HG03378 (cell line): ENCODE measurements at regions not wholly inside any gene's neighbourhood (a gene's known extent, or its start where the extent isn't known, plus 50 kb on each side); places are given as distances from the start of the nearest gene placed in this dataset.
A peak's percentile ranks its signal among the peaks of the same experiment; 100 is the strongest.

Source experiments
- ATAC-seq: cut with Tn5 transposase; IDR thresholded peaks from one replicate; pipeline ENCODE4 v1.9.1; 2021; ENCODE audit warnings: mild to moderate bottlenecking, moderate library complexity; ENCODE audit not compliant: unreplicated experiment

DNA sequence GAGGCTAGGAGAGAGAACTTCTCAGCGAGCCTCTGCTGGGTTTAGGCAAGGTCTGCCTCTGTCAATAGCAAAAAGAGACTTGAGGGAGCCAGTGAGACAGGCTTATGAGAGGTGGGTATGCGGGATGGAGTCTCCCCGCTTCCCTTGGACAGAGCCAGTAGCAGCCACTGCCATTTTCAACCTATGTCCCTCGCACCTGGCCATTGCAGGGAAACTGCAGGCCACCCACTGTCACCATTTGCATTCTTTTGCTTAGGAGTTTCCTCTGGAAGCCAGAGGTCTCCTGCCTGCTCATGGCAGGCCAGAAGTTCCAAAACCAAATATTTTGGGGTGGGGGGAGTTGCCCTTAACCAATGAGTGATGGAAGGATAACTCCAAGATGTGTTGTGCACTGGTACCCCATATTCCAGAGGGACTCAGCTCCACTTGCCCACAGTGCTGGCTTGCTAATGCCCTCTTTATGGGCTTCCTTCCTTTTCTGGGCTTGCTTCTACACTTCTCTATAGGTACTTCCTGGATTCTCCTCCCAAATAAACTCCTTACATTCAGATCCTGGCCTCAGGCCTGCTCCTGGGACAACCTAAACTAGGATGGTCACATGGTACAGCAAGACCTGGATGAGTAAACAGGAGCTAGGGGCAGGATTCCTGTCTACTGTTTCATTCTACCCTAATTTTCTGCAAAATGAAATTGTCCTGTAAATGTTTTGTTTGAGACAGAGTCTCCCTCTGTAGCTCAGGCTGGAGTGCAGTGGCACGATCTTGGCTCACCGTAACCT lies 108.9 kb upstream of the PROK2 start:
- no peak for ATAC-seq

DNA sequence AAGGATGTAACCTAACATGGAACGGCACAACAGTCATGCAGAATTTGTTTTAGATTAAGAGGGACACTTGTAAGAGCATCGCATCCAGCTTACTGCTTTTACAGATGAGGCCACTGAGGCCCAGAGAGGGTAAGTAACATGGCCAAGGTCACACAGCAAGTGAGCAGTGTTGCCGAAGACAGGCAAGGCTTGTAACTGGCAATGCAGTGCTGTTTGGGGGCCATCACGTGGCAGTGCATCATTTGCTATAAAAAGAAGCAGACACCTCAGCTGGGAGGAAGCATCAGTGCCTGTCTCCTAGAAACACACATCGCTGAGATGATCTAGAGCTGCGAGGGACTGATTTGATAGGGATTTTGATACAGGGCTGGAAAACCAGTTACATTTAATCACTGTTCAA lies 108.2 kb upstream of the PROK2 start:
- ATAC-seq = no peak

DNA sequence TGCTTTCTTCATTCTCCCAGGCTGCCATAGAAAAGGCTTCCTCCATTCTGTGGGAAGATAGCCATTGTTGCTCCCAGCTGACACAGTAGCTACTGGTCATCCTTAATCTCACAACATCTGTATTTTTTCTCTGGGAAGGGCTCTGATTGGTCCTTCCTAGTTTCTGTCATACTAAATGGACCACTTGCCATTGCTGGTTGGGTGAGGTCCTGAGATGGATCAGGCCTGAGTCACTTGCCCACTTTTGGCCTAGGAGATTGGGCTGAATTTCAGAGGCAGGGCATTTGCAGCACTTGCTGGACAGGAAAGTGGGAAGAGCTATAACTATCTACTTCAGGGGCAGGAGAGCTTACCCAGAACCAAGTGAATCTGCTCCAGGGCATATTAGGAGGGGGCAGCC lies 106.5 kb upstream of the PROK2 start:
- no peak for ATAC-seq

DNA sequence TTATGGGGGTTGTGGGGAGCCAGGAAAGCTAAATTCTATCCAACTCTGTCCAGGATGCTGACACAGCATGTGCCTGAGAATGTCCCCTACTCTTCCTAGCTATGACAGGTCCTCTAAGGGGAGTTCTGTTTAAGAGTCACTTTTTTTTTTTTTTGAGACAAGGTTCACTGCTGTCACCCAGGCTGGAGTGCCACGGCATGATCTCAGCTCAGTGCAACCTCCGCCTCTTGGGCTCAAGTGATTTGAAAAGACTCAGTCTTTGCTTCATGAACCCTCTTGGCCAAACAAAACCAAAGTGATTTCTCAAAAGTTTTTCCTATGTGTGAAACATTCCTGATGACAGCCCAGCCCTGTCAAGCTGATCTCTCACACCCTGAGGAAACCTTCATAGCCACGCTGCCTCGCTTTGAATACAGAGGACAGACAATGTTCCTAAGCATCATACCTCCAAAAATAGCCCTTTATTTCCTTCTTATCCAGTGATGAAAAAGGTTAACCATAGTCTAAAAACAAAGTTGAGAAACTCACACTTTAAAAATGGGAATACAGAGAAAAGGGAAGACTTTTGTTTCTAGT lies 105.5 kb upstream of the PROK2 start:
- no peak for ATAC-seq

DNA sequence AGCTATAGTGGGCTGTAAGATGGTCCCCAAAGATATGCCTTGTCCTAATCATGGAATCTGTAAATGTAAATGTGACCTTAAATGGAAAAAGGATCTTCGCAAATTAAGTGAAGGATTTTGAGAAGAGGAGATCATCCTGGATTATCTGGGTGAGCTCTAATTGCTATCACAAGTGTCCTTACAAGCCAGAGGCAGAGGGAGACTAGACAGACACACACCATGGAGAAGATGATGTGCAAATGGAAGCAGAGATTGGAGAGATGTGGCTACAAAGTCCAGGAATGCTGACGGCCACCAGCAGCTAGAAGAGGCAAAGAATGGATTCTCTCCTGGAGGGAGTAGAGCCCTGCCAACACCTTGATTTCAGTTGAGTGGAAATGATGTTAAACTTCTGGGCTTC lies 102.3 kb upstream of the PROK2 start:
- no peak for ATAC-seq

DNA sequence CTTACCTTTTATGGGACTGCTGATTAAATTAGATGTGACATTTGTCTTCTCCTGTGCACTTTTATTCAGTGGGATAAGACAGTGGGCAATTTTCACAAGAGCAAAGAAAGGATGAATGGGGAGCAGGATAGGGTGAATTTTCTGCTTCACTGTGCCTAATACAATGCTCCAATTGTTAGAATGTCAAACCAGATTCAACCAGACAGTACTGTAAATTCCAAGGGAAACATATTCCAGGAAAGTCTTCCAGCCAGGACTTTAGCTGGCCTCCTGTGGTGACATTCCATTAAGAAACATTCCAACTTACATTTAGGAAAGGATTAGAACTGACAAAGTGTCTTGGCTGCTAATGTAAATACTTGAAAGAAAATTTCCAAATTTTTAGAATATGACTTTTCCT lies 100.1 kb upstream of the PROK2 start:
- no peak for ATAC-seq

DNA sequence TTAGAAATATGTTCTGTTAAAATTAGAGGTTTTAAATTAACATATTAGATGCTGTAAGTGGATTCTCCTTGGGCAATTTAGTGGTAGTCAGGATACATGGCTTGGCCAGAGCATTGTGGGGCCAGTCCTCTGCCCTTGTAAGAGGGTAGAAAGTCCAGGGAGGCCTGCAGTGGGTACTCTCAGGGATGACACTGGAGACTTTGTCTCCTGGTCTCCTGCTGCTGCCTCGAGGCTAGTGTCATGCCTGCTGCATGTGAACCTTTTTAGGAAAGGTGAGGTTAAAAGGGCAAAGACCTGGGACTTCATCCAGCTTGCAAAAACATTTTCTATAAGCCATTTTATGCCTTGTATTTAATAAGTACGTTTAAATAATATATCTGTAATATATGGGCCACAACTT lies 96.8 kb upstream of the PROK2 start:
- no peak for ATAC-seq

DNA sequence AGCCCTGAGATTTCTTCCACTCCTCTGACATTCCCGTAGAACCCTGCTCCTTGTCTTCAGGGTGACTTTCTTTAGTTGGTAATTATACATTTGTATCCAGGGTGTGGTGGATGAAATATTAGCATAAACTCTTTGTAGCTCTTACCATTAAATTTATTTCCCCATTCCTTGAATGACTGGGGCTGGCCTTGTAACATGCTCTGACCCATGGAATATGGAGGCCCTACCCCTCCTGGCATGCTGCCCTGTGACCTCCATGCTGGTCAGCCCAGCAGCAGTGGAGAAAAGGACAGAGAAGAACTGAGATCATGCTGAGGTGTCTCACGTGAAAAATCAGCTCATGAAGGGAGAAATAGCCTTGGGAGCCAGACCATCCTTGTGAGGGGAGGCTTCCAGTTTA lies 96.1 kb upstream of the PROK2 start:
- ATAC-seq = no peak

DNA sequence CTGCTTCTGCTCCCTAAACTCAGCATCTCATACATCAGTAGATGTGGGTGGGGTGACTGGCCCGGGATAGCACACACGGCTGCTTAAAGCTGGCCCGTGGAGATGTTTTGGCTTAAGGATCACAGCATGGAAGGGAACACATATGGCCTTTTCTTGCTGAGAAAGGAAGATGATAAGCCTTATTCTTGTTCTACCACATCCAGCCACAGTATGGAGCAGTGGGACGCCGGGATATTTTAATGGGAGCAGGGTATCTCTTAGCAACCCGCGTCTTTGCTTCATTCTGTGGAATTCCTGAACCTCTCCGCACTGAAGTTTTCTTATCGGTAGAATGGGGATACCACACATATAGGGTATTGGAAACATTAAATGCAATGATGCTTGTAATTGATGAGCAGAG lies 94.1 kb upstream of the PROK2 start:
- no peak for ATAC-seq

DNA sequence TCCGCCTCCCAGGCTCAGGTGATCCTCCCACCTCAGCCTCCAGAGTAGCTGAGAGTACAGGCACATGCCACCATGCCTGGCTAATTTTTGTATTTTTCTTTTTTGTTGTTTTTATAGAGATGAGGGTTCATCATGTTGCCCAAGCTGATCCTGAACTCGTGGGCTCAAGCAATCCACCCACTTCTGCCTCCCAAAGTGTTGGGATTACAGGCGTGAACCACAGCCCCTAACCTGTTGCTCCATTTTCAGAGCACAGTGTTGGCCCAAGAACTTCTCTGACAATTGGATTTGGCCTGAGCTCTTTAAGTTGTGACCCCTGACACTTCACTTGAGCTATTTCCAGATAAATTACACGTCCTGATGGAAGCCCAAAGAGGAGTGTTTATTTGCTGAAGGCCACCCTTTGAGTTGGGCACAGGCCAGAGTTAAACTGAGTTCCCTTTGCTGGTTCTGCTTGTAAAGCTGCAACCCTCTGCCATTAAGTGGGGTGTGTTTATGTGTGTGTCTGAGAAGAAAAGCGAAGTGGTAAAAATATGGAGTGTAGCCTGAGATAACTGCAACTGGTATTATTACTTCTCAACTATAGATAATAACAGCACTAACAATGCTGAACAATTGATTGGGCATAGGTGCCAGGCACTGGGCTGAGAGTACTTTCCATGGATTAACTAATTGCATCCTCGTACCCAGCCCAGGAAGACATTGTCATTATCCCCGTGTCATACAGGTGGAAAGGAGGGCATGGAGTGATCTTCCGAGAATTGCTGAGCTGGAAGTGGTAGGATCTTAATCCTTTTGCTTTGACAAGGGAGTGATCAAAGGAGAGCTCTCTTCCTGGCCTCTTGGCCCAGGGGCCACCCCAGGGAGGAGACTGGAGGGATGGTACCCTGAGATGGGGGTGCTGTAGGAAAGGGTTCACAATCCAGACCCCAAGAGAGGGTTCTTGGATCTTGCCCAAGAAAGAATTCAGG lies 91.5 kb upstream of the PROK2 start:
- no peak for ATAC-seq

DNA sequence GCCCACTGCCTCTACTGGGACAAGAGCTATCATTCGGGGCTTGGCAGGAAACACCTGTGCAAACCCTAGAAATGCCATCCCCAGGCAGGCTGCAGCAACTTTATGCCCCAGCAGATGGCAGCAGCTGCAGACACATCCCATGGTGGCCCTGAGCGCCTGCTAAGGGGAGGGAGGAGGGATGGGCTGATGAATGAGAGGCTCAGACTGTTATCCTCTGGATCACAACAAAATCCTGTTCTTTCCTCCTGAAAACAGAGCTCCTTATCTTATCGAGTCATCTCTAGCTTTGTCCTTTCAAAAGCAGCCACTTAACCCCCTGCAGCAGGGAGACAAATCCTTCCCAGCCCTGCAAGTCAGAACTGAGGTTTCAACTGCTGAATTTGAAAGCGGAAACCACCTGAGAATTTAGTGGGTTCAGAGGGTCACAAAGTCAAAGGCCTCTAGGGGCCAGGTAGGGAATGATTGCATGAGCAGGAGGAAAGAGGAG lies 90.6 kb upstream of the PROK2 start:
- peak; percentile 83 for ATAC-seq

DNA sequence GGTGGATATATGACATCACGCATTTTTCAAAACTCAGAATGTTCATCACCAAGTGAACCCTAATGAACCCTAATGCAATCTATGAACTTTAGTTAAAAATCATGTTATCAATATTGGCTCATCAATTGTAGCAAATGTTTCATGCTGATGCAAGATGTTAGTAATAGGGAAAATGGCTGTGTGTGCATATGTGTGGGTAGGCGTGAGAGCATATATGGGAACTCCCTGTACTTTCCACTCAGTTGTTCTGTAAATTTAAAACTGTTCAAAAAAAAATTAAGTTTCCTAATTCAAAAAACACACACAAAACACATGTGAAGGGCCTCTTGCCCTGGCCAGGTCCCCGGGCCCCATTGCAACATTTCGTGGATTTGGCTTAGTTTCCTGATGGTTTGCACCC lies 89.7 kb upstream of the PROK2 start:
- ATAC-seq = peak; percentile 36

DNA sequence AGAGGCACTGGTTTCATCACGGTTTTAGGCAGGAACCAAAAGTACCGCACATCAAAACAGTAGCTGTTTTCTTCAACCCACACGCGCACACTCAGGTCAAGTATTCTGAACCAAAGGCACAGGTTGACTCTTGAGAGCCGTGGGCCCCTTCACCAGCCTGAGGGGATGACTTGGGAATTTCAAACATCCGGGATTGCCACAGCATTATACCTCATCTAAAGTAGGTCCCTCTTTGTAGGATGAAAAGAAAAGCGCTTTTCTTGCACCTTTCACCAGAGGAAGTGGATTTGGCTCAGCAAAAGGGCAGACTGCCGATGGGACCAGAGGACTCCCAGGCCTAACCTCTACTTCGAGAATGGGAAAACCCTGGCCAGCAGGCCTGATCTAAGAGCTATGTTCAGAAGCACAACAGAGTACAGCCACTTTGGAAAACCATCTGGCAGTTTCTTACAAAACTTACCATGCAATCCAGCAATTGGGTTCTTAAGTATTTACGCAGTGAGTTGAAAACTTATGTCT lies 88.2 kb upstream of the PROK2 start:
- no peak for ATAC-seq

DNA sequence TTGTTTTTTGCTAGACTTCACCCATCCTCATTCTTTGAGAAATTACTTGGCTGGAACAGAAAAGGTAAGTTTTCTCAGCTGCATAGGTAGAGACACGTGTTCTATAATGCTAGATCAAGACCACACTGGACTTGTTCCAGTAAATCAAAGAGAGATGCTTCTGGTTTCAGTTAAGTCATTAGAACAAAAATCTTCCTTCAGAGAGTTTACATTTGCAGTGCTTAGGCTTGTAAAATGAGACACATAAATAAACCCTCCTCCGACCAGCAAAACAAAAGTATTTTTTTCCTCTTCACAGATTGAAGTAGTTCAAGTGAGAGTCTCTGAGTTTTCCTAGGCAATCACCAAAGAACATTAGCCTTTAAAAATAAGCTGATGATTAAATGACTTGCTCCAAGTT lies 87.3 kb upstream of the PROK2 start:
- ATAC-seq = no peak

DNA sequence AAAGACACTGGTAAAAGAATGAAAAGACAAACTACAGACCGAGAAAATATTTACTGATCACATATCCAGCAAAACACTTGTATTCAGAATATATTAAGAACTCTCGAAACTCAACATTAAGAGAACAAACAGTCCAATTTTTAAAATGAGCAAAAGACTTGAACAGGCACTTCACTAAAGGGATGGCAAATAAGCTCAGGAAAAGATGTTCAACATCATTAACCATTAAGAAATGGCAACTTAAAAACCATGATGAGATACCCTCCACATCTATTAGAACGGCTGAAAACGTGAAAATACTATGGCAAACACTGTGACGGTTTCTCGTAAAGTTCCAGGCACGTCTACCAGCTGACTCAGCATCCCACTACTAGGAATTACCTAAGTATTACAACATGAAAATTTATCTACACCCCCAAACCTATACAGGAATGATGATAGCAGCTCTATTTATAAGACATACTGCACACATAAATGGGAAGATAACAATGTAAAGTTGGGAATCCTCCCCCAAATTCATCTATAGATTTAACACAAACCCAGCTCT lies 86.1 kb upstream of the PROK2 start:
- ATAC-seq = no peak

DNA sequence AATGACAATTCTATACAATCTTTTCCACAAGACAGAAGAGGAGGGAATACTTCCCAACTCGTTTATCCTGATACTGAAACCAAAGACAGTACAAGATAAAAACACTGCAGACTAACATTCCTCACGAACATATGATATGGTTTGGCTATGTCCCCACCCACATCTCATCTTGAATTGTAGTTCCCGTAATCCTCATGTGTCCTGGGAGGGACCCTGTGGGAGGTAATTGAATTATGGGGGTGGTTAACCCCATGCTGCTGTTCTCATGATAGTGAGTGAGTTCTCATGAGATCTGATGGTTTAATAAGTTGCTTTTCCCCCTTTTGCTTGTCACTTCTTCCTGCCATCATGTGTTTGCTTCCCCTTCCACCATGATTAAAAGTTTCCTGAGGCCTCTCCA lies 83.9 kb upstream of the PROK2 start:
- ATAC-seq = no peak

DNA sequence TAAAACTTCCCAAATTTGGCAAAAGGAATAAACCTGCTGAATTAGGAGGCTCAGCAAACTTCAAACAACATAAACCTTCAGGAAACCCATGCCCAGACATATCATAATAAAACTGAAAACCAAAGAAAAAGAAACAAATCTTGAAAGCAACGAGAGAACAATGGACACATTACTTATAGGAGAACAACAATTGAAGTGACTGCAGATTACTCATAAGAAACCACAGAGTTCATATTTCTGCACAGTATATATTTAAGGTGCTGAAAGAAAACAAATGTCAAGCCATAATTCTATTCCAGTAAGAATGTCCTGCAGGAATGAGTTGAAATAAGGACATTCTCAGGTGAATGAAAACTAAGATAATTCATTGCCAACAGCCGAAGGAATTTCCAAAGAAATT lies 80.8 kb upstream of the PROK2 start:
- ATAC-seq = no peak

DNA sequence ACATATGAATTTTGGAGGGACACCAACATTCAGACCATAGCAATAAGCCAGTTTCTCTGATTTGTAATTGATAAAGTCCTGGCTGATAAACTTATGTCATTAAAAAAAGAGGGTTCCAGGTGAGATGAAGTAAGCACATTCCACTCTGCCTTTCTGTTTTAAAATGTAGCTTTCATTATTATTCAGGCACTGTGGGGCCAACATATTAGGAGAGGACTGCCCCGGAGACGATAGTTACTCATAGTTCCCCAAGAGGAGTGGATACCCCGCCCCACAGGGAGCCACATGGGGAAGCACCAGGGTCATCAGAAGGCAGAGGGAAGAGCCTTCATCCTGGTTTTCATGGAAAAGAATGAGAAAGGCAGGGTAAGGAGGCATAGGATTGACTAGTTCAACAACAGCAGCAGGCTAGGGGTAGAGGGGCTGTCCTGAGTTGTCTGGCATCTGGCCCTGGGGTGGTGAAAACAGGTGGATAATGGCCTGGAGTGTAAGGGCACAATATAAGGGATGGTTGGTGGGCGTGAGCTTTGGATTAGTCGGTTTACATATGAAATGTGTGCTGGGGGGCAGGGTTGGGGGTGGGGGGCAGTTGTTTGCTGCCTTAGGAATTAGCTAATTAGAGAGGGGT lies 78.7 kb upstream of the PROK2 start:
- no peak for ATAC-seq

DNA sequence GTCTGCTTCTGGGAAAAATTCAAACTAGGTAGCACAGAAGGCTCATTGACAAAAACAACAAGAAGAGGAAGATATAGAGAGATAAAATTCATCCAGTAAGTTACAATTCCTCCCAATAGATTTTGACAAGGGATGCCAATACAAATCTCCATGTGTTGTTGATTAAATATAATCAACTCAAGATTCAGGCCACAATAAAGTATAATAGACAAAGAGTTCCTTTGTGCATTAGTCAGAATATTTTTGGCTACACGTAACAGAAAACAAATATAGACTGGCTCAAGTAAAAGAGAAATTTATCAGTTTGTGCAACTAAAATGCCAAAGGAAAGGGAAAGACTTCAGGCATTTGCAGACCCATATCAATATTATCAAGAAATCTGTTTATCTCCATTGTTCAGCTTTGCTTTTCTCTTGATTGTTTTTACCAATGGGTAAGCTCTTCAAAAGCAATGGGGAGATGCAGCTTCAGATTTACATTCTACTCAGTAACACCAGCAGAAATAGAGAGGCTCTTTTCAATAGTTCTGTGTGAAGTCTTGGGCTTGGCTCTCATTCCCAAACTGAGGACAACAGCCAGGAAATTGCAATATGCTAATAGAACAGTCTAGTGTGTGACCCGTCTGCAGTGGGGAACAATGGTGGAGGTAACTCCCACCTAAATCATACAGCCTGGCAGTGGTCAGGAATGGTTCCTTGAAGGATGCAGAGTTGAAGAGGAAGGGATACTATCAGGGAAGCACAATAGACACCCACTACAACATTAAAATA lies 77.6 kb upstream of the PROK2 start:
- no peak for ATAC-seq

DNA sequence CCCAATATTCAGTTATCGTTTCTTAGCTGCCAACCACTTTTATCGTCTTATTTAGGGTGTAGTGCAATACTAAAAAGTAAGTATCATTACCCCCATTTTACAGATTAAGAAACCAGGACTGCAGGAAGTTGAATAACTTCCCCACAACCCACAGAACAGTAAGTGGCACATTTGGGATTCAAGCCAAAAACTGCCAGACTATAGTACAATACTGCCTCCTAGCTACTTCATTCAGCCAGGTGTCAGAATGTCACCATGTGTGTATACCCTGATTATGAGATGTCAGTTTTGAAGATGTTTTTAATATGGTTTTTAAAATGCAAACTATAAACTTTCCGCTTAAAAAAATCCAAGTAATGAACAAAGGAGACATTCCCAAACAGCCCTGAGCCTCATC lies 74.2 kb upstream of the PROK2 start:
- no peak for ATAC-seq
